Adrenal gland (tissue), 5 donors: ENCODE measurements at regions not wholly inside any gene's neighbourhood (a gene's known extent, or its start where the extent isn't known, plus 50 kb on each side); places are given as distances from the start of the nearest gene placed in this dataset.

Experiments used
- CTCF ChIP-seq, 6 experiments: fragments of 450-650 bp in 4 of 6; fragments of 200-600 bp in 2 of 6; sonication (generic) in 1 of 6; IDR thresholded peaks; 1 replicate in 5 of 6; 2 replicates in 1 of 6; pipeline versions ENCODE4 v1.5.1 to v1.8.0; 2016 to 2021; ENCODE audit warnings: antibody characterized with exemption in 6 of 6, mild to moderate bottlenecking in 2 of 6, moderate library complexity in 1 of 6
- POLR2A ChIP-seq, 2 donors: fragments of 450-650 bp; IDR thresholded peaks; one replicate each; pipeline ENCODE4 v1.6.1; 2017; ENCODE audit warnings: antibody characterized with exemption in 2 of 2, mild to moderate bottlenecking in 2 of 2, moderate library complexity in 1 of 2
- donor health status: DM: no; HTN: no; CAD: no.

- TF ChIP-seq CTCF (IDR thresholded peaks at IDR 0.05) = no peak
- TF ChIP-seq POLR2A (IDR thresholded peaks at IDR 0.05) = no peak
These were observed 245.8 kb downstream of the JRKL start for GRCh38 chr11:96635655-96636054.
